HG02610 (cell line): ENCODE measurements at regions not wholly inside any gene's neighbourhood (a gene's known extent, or its start where the extent isn't known, plus 50 kb on each side); places are given as distances from the start of the nearest gene placed in this dataset.

Source experiments
- ATAC-seq: cut with Tn5 transposase; IDR thresholded peaks from one replicate; pipeline ENCODE4 v1.9.1; 2021; ENCODE audit warnings: mild to moderate bottlenecking, moderate library complexity; ENCODE audit not compliant: unreplicated experiment

- ATAC-seq, result no peak
Observed at GRCh38 chr7:46839651-46840050, 742.3 kb downstream of the TNS3 start.

- ATAC-seq, result no peak
Observed at GRCh38 chr7:46838463-46838862, 743.4 kb downstream of the TNS3 start.

GRCh38 chr7:46835556-46835955 is 746.4 kb downstream of the TNS3 start:
- ATAC-seq, result no peak

- ATAC-seq, result no peak
Observed at GRCh38 chr7:46834921-46835320, 747.0 kb downstream of the TNS3 start.

- ATAC-seq, result no peak
Observed at GRCh38 chr7:46833197-46833596, 748.7 kb downstream of the TNS3 start.

GRCh38 chr7:46832136-46832535 is 749.8 kb downstream of the TNS3 start:
- no peak for ATAC-seq

- no peak for ATAC-seq
Observed at GRCh38 chr7:46819819-46820218, 762.1 kb downstream of the TNS3 start.

- no peak for ATAC-seq
Observed at GRCh38 chr7:46814516-46815250, 767.2 kb downstream of the TNS3 start.

DNA sequence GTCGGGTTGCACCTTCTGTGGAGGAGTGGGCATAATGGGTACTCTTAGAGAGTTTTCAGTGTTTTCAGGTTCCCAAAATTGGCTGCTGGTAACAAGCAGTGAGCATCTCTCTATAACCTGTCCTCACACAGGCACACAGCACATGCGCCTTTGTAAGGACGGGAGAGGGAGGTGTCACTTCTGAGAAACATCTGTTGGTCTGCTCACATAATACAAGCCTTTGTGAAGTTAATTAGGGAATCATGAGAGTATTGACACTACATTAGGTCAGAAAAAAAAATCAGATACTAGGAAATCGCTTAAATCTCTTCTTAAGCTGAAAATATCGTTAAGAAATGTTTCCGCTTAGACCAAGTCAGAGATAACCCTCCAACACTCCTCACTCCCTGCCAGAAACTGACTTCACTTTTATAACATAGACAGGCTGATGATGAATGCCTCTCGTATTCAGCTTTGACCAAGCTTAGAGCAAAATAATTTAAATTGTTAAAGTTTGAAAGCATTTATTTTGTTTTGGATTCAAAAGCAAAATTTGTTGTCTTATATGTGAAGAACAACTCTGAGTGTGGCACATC is 769.7 kb downstream of the TNS3 start:
- no peak for ATAC-seq

- no peak for ATAC-seq
Observed at GRCh38 chr7:46811529-46811928, 770.4 kb downstream of the TNS3 start.

DNA sequence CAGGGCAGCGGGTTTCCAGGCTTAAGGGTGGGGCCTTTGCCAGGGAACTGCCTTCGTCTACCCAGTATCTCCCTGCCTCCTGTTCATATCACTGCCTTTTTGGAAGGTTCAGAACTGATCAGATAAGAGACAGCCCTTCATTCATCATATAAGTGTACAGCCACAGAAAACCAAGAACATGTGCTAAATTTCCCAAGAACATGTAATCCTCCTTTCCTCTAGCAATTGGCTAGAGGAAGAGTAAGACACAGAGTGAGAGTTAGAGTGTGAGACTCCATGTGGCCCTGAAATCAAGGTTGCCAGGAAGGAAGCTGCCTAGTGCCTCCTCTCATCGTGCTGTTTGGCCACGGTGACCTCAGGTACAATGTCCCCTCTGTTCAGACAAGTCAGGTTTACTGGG is 770.9 kb downstream of the TNS3 start:
- no peak for ATAC-seq

DNA sequence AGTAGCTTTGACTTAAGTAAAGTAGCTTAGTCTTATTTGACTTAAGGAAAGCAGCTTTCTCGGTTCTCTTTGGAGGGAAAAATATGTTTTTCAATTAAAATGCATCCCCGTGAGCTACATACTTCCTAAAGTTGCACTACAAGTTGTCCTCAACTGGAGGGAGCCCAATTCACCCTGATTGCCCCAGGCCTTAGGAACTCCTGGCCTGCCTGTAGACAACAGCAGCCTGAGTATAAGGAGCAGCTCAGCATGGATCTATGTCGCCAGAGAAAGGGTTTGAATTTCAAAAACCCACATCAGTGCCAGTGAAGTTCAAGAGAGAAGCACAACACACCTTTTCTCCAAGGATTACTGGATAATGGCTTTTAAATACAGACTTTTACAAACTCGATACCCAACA is 772.0 kb downstream of the TNS3 start:
- no peak for ATAC-seq

DNA sequence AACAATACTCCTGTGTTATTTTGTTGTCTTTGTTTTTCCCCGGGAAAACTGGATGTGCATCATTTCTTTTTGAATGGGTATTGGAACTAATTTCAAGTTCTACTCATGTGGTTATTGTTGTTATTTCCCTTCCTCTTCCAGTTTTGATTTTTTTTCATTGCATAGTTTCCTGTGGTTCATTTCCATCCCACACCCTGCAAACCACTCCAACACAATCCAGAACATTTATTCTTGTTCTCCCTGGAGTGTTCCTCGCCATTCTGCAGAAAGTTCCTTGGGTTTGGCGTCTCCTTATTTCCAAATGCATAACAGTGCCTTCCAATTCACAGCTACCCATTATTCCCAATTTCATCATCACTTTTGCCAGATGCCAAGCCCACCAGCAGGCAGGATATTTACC is 775.1 kb downstream of the TNS3 start:
- no peak for ATAC-seq

- ATAC-seq, result no peak
Observed at GRCh38 chr7:46802479-46802878, 779.4 kb downstream of the TNS3 start.

GRCh38 chr7:46791188-46791587 is 790.7 kb downstream of the TNS3 start:
- no peak for ATAC-seq

DNA sequence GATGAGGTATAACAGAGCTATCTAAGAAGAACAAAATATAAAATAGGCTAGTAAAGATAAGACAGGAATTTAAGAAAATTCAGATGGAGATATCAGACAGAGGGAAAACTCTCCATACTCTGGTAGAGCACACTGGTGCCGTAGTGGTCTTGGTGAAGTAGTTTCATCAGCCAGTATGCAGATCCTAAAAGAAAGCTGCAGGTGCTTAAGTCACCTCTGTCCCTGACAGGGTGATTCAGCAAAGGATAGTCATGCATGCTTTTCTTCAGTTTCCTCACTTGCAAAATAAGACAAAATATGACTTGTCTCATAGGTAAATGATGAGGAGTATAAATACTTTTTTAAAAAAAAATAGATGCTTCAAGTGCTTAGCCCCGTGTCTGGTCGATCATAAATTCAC is 794.9 kb downstream of the TNS3 start:
- ATAC-seq, result no peak

GRCh38 chr7:46786221-46786954 is 795.5 kb downstream of the TNS3 start:
- ATAC-seq, result no peak

- ATAC-seq, result no peak
Observed at GRCh38 chr7:46784732-46785131, 797.2 kb downstream of the TNS3 start.

- no peak for ATAC-seq
Observed at GRCh38 chr7:46781901-46782439, 799.9 kb downstream of the TNS3 start.

DNA sequence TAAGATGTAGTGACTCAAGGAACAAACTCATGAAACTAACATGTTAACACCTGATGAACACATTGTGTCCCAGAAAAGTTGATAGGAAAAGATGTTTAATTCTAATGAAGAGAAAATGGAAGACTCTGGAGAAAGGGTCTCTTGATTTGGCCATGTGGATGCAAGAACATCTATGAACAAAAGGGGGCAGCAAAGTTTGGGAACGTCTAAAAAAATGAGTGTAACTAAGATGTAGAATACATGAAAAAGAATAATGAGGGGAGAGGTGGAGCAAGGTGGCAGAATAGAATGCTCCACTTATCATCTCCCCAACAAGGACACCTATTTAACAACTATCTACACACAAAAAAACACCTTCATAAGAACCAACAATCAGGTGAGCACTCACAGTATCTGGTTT is 805.1 kb downstream of the TNS3 start:
- ATAC-seq, result no peak

DNA sequence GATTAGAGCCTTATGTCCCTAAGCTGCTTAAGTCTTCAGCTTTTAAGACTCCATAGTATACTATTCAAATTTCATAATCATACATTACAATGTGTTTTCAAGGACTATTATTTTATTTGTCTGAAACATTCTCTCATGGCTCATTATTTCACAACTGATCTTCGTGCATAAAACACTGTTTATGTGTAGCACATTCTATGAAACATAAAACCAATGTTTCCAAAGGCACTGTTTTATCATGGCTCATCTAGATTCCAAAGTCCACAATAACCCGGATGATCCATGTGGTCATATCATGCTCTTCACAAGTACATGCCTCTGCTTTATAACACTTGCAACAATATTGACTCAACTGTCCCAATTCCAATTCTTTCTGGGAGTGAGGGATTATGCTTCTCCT is 806.1 kb downstream of the TNS3 start:
- no peak for ATAC-seq

GRCh38 chr7:46775020-46775419 is 806.9 kb downstream of the TNS3 start:
- ATAC-seq, result no peak
